ENCODE measurements at regions not wholly inside any gene's neighbourhood (a gene's known extent, or its start where the extent isn't known, plus 50 kb on each side); places are given as distances from the start of the nearest gene placed in this dataset.

- no peaks in the 10 kb centered on the region for H3K27me3 ChIP-seq (ENCODE audit: control insufficient read depth, insufficient read depth, low read length)
- FAIRE-seq (no peak), DNase-seq (ENCODE audit: low read depth) (no peak)
- TF ChIP-seq CTCF (IDR thresholded peaks at IDR 0.05; ENCODE audit: insufficient read depth, low read length, severe bottlenecking): no peak
- no peaks in the 10 kb centered on the region for H3K36me3 ChIP-seq (ENCODE audit: control insufficient read depth, insufficient read depth, low read length)
- no peak overlapping the region for H3K4me3 ChIP-seq (ENCODE audit: low read depth, low read length)
These were observed 1292.0 kb downstream of the CDH8 start for GRCh38 chr16:60744198-60744597.

- TF ChIP-seq CTCF (IDR thresholded peaks at IDR 0.05; ENCODE audit: insufficient read depth, low read length, severe bottlenecking): no peak
- FAIRE-seq: no peak
These were observed 1294.4 kb downstream of the CDH8 start for GRCh38 chr16:60741810-60742209.

GRCh38 chr16:60739737-60740683 is 1296.2 kb downstream of the CDH8 start:
- DNase-seq (ENCODE audit: low read depth) (no peak), FAIRE-seq (no peak)
- no peak for TF ChIP-seq CTCF (IDR thresholded peaks at IDR 0.05; ENCODE audit: insufficient read depth, low read length, severe bottlenecking)
- Histone ChIP-seq H3K4me3 (ENCODE audit: low read depth, low read length) (no peak overlapping the region), H3K27me3 (ENCODE audit: control insufficient read depth, insufficient read depth, low read length) (no peaks in the 10 kb centered on the region), H3K36me3 (ENCODE audit: control insufficient read depth, insufficient read depth, low read length) (no peaks in the 10 kb centered on the region)

More at GRCh38 chr16:60741810-60742209, 1294.4 kb downstream of the CDH8 start:
- Histone ChIP-seq H3K36me3 (ENCODE audit: control insufficient read depth, insufficient read depth, low read length) (no peaks in the 10 kb centered on the region), H3K27me3 (ENCODE audit: control insufficient read depth, insufficient read depth, low read length) (no peaks in the 10 kb centered on the region), H3K4me3 (ENCODE audit: low read depth, low read length) (no peak overlapping the region)
- no peak for DNase-seq (ENCODE audit: low read depth)

GRCh38 chr16:60731329-60732050 is 1304.7 kb downstream of the CDH8 start:
- TF ChIP-seq CTCF (IDR thresholded peaks at IDR 0.05; ENCODE audit: insufficient read depth, low read length, severe bottlenecking): no peak
- no peak for DNase-seq (ENCODE audit: low read depth)
- H3K36me3 ChIP-seq (ENCODE audit: control insufficient read depth, insufficient read depth, low read length): no peaks in the 10 kb centered on the region
- no peak for FAIRE-seq
- no peaks in the 10 kb centered on the region for H3K27me3 ChIP-seq (ENCODE audit: control insufficient read depth, insufficient read depth, low read length)
- H3K4me3 ChIP-seq (ENCODE audit: low read depth, low read length): no peak overlapping the region

GRCh38 chr16:60729051-60729450 is 1307.2 kb downstream of the CDH8 start:
- no peak for TF ChIP-seq CTCF (IDR thresholded peaks at IDR 0.05; ENCODE audit: insufficient read depth, low read length, severe bottlenecking)
- H3K27me3 ChIP-seq (ENCODE audit: control insufficient read depth, insufficient read depth, low read length): no peaks in the 10 kb centered on the region
- no peaks in the 10 kb centered on the region for H3K36me3 ChIP-seq (ENCODE audit: control insufficient read depth, insufficient read depth, low read length)
- DNase-seq (ENCODE audit: low read depth): no peak
- no peak for FAIRE-seq
- no peak overlapping the region for H3K4me3 ChIP-seq (ENCODE audit: low read depth, low read length)

All from bronchial epithelial cell (primary cell).